ENCODE measurements at regions not wholly inside any gene's neighbourhood (a gene's known extent, or its start where the extent isn't known, plus 50 kb on each side); places are given as distances from the start of the nearest gene placed in this dataset.

DNA sequence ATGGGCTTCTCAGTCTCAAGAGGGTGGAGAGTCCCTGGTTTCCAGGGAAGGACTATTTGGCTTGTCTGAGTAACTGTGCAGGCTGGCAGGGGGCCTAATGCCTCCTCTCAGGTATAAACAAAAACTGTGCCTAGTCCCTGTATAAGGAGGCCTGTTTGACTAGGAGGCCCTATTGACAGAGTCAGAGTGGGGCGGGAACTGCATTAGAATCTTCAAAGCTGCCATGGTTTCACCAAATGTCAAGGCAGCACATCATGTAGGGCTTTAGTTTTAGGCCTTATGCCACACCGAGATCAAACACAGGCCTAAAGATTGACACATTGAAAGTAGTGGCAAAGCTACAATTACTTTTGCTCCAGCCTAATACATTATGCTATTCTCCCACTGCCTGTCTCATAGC is 611.5 kb upstream of the B3GAT1 start:
- no peak for TF ChIP-seq SIN3A (IDR thresholded peaks at IDR 0.05; ENCODE audit: borderline replicate concordance, insufficient read depth, low read depth, low read length)
- TF ChIP-seq, protein P1, sequence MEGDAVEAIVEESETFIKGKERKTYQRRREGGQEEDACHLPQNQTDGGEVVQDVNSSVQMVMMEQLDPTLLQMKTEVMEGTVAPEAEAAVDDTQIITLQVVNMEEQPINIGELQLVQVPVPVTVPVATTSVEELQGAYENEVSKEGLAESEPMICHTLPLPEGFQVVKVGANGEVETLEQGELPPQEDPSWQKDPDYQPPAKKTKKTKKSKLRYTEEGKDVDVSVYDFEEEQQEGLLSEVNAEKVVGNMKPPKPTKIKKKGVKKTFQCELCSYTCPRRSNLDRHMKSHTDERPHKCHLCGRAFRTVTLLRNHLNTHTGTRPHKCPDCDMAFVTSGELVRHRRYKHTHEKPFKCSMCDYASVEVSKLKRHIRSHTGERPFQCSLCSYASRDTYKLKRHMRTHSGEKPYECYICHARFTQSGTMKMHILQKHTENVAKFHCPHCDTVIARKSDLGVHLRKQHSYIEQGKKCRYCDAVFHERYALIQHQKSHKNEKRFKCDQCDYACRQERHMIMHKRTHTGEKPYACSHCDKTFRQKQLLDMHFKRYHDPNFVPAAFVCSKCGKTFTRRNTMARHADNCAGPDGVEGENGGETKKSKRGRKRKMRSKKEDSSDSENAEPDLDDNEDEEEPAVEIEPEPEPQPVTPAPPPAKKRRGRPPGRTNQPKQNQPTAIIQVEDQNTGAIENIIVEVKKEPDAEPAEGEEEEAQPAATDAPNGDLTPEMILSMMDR (IDR thresholded peaks at IDR 0.05), result no peak

Measured in Panc1 (cell line).